Prostate gland (tissue), 2 donors: ENCODE measurements at regions not wholly inside any gene's neighbourhood (a gene's known extent, or its start where the extent isn't known, plus 50 kb on each side); places are given as distances from the start of the nearest gene placed in this dataset.

Source experiments
- DNase-seq: peaks from one replicate; pipeline ENCODE4 v3.0.0-alpha.2; 2019; ENCODE audit warnings: low spot score
- H3K27ac ChIP-seq, 2 donors: fragments of 200-600 bp; sonication (generic); 2 replicates each; pipeline ENCODE4 v1.5.1; 2017 to 2019
- H3K27me3 ChIP-seq: fragments of 200-600 bp; sonication (generic); replicated peaks from 2 replicates; pipeline ENCODE4 v1.5.1; 2019; ENCODE audit not compliant: insufficient read depth
- H3K36me3 ChIP-seq, 2 donors: fragments of 200-600 bp; sonication (generic); 1 replicate in 1 of 2; 2 replicates in 1 of 2; pipeline versions ENCODE4 v1.5.1 to v1.8.1; 2017 to 2019
- H3K4me1 ChIP-seq: fragments of 200-600 bp; sonication (generic); replicated peaks from 2 replicates; pipeline ENCODE4 v1.5.1; 2019
- H3K4me3 ChIP-seq, 2 donors: fragments of 200-600 bp; sonication (generic); 2 replicates each; pipeline ENCODE4 v1.5.1; 2017 to 2019
- H3K9me3 ChIP-seq: fragments of 200-600 bp; sonication (generic); 2 replicates; pipeline ENCODE4 v1.5.1; 2017
- CTCF ChIP-seq, 4 experiments: fragments of 200-600 bp in 2 of 4; fragments of 450-650 bp in 2 of 4; sonication (generic) in 2 of 4; IDR thresholded peaks; 1 replicate in 3 of 4; 2 replicates in 1 of 4; pipeline ENCODE4 v1.5.1; 2016 to 2019; ENCODE audit warnings: antibody characterized with exemption in 4 of 4, mild to moderate bottlenecking in 2 of 4, moderate library complexity in 2 of 4
- POLR2A ChIP-seq: fragments of 450-650 bp; IDR thresholded peaks from one replicate; pipeline ENCODE4 v1.6.1; 2016; ENCODE audit warnings: antibody characterized with exemption, mild to moderate bottlenecking
- POLR2AphosphoS5 ChIP-seq: sonication (generic); formaldehyde crosslinking; IDR thresholded peaks from one replicate; pipeline ENCODE4 v1.6.1; 2017; ENCODE audit warnings: antibody characterized with exemption
- WGBS: methylation state at CpG from one replicate; pipeline ENCODE4 v1.1.5; 2018; 5-methylcytosine and 5-hydroxymethylcytosine counted together
- intact Hi-C: fragments of 100-400 bp; cut with DNase I; formaldehyde crosslinking; loops from one replicate; pipeline ENCODE4 v1.14.2; 2022

DNA sequence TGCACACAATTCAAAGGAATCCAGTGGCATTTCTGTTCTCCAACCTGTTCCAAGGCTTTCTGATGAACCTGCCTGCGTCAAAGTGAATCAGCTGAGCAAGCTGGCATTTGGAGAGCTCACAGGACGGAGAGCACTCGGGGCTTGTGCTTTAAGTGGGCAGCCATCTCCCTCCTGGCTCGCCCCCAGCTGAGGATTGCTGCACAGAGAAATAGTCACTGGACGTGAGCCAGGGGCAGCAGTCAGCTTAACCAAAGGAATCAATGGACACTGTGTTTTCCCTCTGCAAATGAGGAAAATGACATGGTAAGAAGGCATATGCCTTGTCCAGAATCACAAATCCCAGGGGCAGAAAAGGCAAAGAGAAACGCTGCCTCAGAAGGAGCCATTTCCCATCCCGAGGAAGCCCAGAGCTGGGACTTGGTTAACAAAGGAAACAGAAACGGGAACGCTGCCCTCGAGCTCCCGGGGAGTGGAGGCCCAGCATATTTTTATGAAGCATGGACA lies 299.4 kb downstream of the ZSWIM6 start:
- intact Hi-C loops = loop anchor here (10.0 kb wide), 1 partner anchor 467 kb away; the partner anchor contains the start of gene SMIM15
- DNase-seq = no peak
- no peaks in the 10 kb centered on the region for H3K36me3 ChIP-seq
- H3K9me3 ChIP-seq = no peaks in the 10 kb centered on the region
- H3K4me1 ChIP-seq = no peaks in the 10 kb centered on the region
- H3K27ac ChIP-seq = peak overlapping the region in 1 of 2 donors; percentile 43
- H3K27me3 ChIP-seq = no peaks in the 10 kb centered on the region
- no peak overlapping the region for H3K4me3 ChIP-seq
- whole genome bisulfite sequencing = 21% methylated on average over 11 of the region's 11 CpGs
- no peak for TF ChIP-seq CTCF (IDR thresholded peaks at IDR 0.05)
- TF ChIP-seq POLR2A = no peak
- no peak for TF ChIP-seq POLR2AphosphoS5

DNA sequence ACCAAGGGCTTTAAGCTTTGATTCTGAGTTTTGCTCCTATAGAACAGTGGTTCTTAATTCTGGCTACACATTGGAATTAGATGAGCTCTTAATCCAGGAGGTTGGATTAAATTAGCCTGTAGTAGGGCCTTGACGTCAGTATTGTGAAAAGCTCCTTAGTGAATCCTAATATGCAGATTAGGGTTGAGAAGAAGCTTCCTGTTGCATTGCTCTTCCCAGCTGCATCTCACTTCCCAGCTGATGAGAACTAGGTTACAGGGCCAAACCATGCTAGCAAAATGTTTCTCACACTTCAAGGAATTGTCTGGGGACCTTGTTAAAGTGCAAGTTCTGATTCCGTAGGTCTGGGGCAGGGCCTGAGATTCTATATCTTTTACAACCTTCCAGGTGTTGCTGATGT lies 300.0 kb downstream of the ZSWIM6 start:
- DNase-seq = no peak
- no peak overlapping the region for H3K4me3 ChIP-seq
- H3K9me3 ChIP-seq = no peaks in the 10 kb centered on the region
- no peaks in the 10 kb centered on the region for H3K4me1 ChIP-seq
- H3K36me3 ChIP-seq = no peaks in the 10 kb centered on the region
- intact Hi-C loops = loop anchor here (10.0 kb wide), 1 partner anchor 467 kb away; the partner anchor contains the start of gene SMIM15
- no peaks in the 10 kb centered on the region for H3K27me3 ChIP-seq
- WGBS = 89% methylated on average over 2 of the region's 2 CpGs
- no peak for TF ChIP-seq CTCF (IDR thresholded peaks at IDR 0.05)
- TF ChIP-seq POLR2A = no peak
- TF ChIP-seq POLR2AphosphoS5 = no peak
- peak overlapping the region in 1 of 2 donors; percentile 43 for H3K27ac ChIP-seq

DNA sequence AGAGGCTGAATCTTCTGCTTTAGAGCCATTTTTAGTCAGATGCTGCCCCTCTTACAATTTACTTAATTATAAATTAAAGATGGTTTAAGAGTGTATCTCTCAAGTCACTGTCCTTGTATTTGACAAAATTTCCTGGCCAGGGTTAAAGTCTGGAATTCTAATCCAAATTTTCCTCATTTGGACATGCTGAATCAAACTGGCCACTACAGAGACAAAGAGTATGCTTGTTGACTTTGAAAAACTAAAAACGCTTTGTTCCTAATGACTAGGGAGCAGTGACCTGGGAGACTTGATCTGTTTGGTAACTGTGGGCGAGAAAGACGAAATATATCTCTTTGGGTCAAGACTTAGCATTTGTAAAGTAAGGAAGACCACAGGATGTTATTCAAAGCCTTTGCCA lies 303.2 kb downstream of the ZSWIM6 start:
- no peaks in the 10 kb centered on the region for H3K36me3 ChIP-seq
- intact Hi-C loops = loop anchor here (10.0 kb wide), 1 partner anchor 470 kb away; the partner anchor contains the start of gene SMIM15
- no peak for DNase-seq
- H3K27me3 ChIP-seq = no peaks in the 10 kb centered on the region
- no peaks in the 10 kb centered on the region for H3K9me3 ChIP-seq
- 97% methylated on average over 3 of the region's 3 CpGs for WGBS
- TF ChIP-seq POLR2A (no peak), POLR2AphosphoS5 (no peak), CTCF (IDR thresholded peaks at IDR 0.05) (no peak)
- H3K4me3 ChIP-seq = no peak overlapping the region
- H3K27ac ChIP-seq = no peak overlapping the region
- no peaks in the 10 kb centered on the region for H3K4me1 ChIP-seq

GRCh38 chr5:61637566-61637965 lies 305.5 kb downstream of the ZSWIM6 start:
- no peaks in the 10 kb centered on the region for H3K4me1 ChIP-seq
- H3K4me3 ChIP-seq = no peak overlapping the region
- H3K9me3 ChIP-seq = no peaks in the 10 kb centered on the region
- no peak for DNase-seq
- H3K36me3 ChIP-seq = no peaks in the 10 kb centered on the region
- intact Hi-C loops = loop anchor here (10.0 kb wide), 1 partner anchor 473 kb away; the partner anchor contains the start of gene SMIM15
- H3K27ac ChIP-seq = peak overlapping the region in 1 of 2 donors; percentile 12
- no peaks in the 10 kb centered on the region for H3K27me3 ChIP-seq
- TF ChIP-seq POLR2AphosphoS5 (no peak), CTCF (IDR thresholded peaks at IDR 0.05) (no peak), POLR2A (no peak)

DNA sequence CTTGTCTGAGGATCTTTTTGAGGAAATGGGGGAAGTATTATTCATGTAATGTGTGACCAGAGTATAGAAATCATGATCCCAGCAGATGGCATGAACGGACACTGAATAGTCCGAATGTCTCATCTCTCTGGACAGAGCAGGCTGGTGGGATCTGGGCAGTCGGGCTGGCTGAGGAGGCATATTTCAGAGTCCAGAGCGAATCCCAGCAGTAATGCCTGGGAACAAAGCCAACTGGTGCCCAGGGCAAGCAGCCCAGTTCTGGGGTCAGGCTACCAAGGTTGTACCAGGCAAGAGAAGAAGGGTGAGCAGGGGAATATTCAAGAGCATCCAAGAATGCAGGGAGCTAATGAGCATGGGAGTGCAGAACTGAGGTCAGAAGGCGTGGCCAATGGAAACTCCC lies 306.4 kb downstream of the ZSWIM6 start:
- Histone ChIP-seq H3K4me3 (no peak overlapping the region), H3K9me3 (no peaks in the 10 kb centered on the region), H3K4me1 (no peaks in the 10 kb centered on the region), H3K27me3 (no peaks in the 10 kb centered on the region), H3K36me3 (no peaks in the 10 kb centered on the region), H3K27ac (no peak overlapping the region)
- TF ChIP-seq POLR2AphosphoS5 (no peak), POLR2A (no peak)
- DNase-seq = no peak
- intact Hi-C loops = loop anchor here (10.0 kb wide), 1 partner anchor 474 kb away; the partner anchor contains the start of gene SMIM15
- 82% methylated on average over 5 of the region's 5 CpGs for WGBS
